NCI-H510A (cell line): ENCODE measurements at regions not wholly inside any gene's neighbourhood (a gene's known extent, or its start where the extent isn't known, plus 50 kb on each side); places are given as distances from the start of the nearest gene placed in this dataset.

Experiments used
- DNase-seq: peaks from one replicate; lab custom pipeline; 2025; lab: John Stamatoyannopoulos, UW

DNA sequence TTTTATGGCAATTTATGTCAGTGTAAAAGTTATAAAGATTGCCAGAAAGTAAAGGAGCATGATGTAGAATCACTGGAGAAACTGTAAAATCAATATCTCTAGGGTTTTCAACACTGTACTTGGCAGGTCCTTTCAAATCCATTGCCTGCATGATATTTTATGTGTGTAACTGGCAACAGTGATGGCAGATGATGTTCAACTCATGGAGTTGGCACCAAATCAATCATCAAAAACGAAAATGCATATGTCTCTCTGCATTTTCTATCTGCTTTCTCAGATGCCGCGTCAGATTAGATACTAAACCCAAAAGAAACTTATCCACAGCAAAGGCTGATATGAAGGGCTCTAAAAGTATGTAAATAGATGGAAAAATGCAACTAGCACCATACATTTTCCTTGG is 1395.5 kb upstream of the PIK3C3 start:
- no peak for DNase-seq

GRCh38 chr18:40558706-40559392 is 1396.2 kb upstream of the PIK3C3 start:
- DNase-seq: no peak

- no peak for DNase-seq
Measured at GRCh38 chr18:40555914-40556313, 1399.1 kb upstream of the PIK3C3 start.

- DNase-seq: no peak
Measured at GRCh38 chr18:40553029-40553428, 1402.0 kb upstream of the PIK3C3 start.

GRCh38 chr18:40546875-40547274 is 1408.2 kb upstream of the PIK3C3 start:
- no peak for DNase-seq

DNA sequence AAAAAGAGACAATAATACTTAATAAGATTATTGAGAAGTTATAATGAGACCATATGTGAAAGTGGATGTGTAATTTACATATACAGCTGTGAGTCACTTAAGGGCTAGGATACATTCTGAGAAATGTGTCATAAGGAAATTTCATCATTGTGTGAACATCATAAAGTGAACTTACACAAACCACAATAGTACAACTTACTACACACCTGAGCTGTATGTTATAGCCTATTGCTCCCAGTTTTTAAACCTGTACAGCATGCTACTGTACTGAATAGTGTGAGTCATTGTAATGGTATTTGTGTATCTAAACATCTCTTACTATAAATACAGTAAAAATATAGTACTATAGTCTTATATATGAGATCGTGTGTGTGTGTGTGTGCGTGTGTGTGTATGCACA is 1420.3 kb upstream of the PIK3C3 start:
- no peak for DNase-seq

DNA sequence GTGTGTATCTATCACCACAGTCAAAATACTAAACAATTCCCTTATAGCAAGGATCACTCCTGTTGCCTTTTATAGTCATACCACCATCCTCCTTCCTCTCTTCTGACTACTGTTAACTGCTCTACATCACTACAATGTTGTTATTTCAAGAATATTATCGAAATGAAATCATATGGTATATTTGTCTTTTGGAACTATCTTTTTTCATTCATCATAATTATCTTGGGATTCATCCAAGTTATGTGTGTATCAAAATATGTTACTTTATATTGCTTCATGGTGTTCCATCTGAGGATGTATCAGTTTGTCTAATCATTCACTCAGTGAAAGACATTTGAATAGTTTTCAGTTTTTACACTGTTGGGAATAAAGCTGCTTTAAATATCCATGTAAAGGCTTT is 1423.0 kb upstream of the PIK3C3 start:
- no peak for DNase-seq

DNA sequence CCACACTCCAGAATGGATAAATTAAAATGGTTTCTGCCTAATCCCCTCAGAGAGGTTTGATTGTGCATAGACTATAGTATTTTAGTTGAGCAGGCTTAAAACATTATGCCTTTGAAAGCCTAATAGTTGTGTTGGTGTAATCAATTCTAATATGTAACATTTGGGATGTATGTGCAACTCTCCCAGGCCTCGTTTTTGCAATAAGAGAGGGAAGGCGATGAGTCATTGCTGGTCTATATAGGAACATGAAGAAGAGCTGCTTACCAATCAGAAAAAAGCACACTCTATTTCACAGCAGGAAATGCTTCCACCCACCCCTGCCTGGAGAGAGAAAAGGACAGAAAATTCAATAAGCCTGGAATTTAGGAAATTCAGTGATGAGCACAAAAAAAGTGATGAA is 1424.0 kb upstream of the PIK3C3 start:
- DNase-seq: no peak

DNA sequence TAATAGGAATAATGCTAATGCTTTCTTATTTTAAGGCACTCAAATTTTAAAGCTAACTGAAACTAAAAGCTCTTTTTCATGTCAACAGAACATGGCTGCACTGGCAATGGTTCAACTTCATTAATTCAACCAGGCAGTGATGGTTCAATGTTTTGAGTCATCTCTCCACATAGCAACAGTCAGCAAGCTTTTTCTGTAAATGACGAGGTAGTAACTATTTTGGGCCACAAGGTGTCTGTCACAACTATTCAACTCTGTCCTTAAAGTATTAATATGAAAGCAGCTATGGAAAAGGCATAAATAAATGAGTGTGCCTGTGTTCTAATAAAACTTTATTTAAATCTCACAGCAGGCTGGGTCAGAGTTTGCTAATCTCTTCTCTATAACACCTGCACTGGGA is 1425.6 kb upstream of the PIK3C3 start:
- no peak for DNase-seq

DNA sequence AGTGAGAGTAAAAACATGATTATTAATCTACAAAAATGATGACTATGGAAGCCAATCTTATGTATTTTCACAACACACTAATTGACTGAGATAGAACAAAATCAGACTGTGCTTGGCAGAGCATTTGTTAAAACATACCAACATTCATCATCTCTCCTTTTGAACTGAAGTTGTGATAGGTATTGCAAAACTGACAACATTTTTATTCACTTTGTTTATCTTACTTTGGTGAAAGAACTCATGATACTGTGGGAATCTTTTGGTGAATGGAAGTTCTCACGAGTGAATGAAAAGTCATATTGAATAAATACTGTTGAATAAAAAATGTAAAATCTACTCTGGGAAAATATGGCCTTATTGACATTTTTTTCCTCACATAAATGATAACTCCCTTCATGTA is 1430.2 kb upstream of the PIK3C3 start:
- no peak for DNase-seq

GRCh38 chr18:40523287-40523686 is 1431.7 kb upstream of the PIK3C3 start:
- no peak for DNase-seq

- no peak for DNase-seq
Measured at GRCh38 chr18:40501026-40501425, 1454.0 kb upstream of the PIK3C3 start.

- DNase-seq: no peak
Measured at GRCh38 chr18:40494603-40495002, 1460.4 kb upstream of the PIK3C3 start.

DNA sequence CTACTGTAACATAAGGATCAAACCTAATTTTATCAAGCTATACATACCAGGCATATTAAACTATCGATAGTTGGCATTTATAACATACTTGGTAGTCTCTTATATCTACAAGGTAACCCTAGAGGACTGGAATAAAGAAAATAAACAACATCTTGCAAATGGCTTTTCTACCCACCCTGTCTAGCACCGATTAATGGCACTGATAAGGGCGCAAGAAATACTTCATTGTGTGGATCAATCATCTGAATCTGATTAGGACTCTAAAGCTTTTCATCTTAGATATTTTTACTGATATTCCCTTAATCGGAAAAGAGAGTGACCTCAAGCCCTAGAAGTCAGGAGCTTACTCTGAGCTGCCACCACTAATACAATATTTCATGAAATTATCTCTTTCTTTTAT is 1461.7 kb upstream of the PIK3C3 start:
- DNase-seq: no peak

DNA sequence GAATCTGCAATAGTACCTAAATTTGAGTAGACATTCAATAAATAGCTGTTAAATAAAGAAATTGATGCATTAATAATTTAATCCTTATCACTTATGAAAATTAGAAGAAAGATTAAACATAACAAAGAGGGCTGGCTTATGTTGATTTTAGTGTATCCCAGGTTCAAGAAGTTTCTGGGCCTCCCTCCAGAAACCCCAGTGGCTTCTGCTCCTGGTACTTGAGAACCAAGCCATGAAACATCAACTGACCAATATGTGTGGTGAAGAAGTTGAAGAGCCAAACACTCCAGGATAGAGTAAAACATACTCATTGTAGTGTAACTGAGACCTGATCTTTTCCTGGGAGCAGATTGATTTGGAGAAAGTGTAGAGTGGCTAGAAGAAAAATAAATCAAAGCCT is 1465.7 kb upstream of the PIK3C3 start:
- no peak for DNase-seq

DNA sequence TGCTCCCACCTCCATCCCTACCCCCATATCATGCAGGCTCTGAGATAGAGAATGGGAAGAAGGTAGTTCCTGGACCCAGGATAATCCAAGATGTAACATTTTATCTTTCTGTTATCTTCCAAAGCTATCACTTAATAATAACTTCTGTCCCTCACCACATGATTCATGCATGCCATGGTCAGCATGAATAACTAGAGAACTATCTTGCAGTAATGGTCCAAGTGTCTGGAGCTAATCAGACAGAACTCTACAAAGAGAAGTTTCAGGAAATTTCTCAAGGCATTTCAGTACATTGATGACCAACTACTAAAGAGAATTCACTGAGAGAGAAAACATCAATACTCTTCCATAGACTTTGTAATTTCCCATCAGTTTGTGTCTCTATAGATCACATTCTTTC is 1469.7 kb upstream of the PIK3C3 start:
- DNase-seq: no peak

DNA sequence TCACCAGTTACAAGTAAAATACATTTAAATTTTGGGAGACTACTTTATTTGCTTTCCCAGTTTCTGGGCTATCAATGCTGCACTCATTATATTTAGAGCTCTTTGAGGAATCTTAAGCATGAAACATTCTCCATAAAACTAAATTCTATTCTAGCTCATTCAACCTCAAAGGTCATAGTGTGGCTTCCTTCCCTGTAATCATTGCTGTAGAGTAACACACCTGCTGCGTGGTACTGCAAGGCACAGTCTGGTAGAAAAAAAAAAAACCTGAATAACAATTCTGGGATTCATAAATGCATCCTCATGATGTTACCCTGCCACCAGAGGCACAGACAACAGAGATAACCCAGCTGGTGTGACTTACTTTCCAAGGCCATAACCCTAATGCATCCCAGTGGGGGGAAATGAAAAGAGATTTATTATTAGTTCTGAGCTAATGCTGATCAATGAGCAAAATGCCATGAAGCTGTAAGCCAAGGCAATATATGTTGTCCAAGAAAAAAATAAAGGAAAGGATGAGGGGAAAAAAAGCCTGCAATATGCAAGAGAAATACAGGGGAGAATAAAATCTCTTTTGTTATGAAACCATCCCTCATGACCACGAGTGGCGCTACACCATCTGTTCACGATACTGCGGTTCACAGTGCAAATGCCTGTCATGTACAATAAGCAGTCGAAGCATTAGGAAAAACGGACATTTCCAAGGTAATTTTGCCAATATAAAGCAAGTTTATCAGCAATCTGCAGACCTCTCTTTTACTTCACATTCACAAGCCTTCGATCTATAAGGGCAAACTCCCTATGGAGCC is 1481.6 kb upstream of the PIK3C3 start:
- DNase-seq: no peak

DNA sequence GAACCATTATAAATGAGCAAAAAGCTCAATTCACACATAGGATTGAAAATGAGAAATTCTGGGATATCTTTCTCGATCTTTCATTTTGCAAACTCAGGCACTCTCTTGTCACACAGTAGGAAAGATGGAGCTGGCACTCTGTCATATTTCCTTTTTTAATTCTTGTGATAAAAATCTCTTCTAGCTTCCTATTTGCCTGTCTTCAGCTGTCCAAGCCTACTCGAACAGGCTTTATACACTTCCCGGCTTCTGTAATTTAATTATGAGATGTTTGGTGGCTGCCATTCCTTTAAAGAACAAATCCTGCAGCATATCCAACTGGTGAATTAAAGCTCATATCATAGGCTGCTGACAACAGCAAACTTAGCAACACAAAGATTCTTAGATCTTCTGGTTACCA is 1484.3 kb upstream of the PIK3C3 start:
- no peak for DNase-seq

- DNase-seq: no peak
Measured at GRCh38 chr18:40469851-40470250, 1485.2 kb upstream of the PIK3C3 start.

- no peak for DNase-seq
Measured at GRCh38 chr18:40469316-40469715, 1485.7 kb upstream of the PIK3C3 start.

DNA sequence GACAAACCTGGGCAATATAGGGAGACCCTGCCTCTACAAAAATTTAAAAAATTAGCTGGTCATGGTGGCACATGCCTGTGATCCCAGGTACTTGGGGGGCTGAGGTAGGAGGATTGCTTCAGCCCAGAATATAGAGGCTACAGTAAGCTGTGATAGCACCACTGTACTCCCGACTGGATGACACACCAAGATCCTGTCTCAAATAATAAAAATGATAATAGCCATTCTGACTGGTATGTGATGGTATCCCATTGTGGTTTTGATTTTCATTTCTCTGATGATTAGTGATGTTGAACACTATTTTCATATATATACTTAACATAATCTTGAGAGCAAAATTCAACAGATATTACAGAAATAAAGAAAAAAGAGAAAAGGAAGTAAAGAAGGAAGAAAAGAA is 1491.0 kb upstream of the PIK3C3 start:
- DNase-seq: no peak

DNA sequence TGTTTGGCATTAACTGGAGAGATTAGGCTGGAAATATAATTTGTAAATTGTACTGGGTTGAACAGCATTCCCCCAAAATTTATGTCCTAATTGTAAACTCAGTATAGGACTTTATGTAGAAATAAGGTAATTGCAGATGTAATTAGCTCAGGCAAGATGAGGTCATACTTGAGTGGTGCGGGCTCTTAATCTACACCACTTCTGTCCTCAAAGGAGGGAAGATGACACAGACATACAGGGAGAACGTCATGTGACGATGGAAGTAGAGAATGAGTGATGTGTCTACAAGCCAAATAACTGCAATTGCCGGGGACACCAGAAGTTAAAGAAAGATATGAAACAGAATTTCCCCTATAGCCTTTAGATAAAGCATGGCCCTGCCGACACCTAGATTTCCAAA is 1501.1 kb upstream of the PIK3C3 start:
- DNase-seq: no peak

- no peak for DNase-seq
Measured at GRCh38 chr18:40452599-40452998, 1502.4 kb upstream of the PIK3C3 start.

GRCh38 chr18:40450751-40451150 is 1504.3 kb upstream of the PIK3C3 start:
- no peak for DNase-seq
